GM18870 (cell line): ENCODE measurements at regions not wholly inside any gene's neighbourhood (a gene's known extent, or its start where the extent isn't known, plus 50 kb on each side); places are given as distances from the start of the nearest gene placed in this dataset.
"Not testable (repeated sequence)": the region's sequence is repeated elsewhere in the genome, so short reads cannot be mapped to it uniquely, and the experiment has no call there.

Experiments
- ATAC-seq: cut with Tn5 transposase; IDR thresholded peaks from one replicate; pipeline ENCODE4 v1.9.1; 2021; ENCODE audit warnings: moderate library complexity; ENCODE audit not compliant: unreplicated experiment

DNA sequence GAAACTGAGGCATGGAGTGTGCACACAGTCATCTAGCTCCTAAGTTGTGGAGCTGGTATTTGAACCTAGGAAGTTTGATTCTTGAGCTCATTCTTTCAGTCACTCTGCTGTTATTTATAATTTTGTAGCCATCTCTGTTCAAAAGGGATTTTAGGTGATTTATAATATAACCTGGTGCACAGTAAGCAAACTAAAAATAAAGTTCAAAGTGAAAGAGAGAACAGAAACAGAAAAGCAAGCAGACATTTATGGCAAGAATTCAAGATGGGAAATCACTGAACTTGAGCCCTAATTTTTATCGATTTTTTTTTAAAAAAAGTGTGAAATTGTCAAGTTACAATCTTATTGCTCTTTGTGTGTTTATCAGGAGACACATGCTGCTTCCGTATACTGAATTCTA is 71.4 kb upstream of the SLC7A14 start:
- no peak for ATAC-seq

DNA sequence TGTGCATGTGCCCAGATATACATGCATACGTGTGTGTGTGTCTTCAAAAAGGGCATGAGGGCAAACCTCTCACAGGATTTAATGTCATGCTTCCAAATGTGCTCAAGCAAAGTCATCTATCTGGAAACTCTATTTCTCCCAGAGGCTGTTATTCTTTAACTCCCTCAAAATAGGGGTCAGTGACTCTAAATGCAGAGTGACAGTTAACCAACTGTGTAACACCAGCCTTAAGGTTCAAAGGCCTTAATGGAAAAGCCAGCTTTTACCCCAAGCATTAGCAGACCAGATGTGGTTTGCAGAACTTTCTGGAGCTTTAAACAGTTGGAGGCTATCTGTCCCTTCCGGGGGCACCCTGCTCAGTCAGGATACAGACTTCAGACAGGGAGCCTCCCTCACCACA is 70.4 kb upstream of the SLC7A14 start:
- ATAC-seq = no peak

DNA sequence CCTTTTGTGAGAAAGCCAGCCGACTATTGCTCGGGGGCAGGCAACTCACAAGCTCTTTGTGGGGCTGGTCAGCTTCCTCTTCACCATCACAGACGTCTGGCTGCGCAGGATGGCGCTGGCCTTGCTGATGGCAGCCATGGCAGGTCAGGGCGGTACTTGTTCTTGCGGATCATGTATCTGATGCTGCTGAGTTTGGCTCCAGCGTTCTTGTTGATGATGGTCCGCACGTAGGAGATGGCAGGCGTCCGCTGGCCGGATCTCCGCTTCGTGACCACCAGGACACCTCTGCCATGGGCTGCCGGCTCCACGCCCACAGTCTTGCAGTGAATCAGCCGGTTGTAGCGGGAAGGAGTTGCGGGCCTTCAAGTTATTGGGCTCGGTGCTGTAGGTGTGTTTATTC is 67.9 kb upstream of the SLC7A14 start:
- ATAC-seq = no peak

DNA sequence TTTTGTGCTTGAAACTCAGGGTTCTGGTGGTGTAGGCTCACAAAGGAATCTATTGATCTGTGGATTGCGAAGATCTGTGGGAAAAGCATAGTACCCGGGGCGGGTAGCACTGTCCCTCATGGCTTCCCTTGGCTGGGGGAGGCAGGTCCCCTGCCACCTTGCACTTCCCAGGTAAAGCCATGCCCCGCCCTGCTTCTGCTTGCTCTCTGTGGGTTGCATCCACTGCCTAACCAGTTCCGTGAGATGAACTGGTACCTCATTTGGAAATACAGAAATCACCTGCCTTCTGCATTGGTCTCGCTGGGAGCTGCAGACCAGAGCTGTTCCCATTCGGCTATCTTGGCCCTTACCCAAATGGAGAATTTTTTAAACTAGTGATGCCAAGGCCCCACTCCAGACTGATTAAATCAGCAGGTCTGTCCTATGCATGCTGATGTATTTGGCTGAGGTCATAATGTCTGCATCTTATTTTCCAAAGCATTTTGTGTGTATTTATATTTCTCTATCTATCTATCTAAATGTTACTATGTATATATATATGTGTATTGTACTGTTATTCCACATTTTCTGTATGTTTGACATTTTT is 65.5 kb upstream of the SLC7A14 start:
- no peak for ATAC-seq

DNA sequence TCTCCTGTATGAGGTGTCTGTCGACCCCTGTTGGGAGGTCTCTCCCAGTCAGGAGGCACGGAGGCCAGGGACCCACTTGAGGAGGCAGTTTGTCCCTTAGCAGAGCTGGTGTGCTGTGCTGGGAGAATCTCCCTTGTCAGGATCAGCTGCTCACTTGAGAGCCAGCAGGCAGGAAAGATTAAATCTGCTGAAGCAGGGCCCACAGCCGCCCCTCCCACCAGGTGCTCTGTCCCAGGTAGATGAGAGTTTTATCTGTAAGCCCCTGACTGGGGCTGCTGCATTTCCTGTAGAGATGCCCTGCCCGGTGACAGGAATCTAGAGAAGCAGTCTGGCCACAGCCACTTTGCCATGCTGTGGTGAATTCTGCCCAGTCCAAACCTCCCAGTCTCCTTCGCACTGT is 64.7 kb upstream of the SLC7A14 start:
- ATAC-seq = not testable (repeated sequence)

DNA sequence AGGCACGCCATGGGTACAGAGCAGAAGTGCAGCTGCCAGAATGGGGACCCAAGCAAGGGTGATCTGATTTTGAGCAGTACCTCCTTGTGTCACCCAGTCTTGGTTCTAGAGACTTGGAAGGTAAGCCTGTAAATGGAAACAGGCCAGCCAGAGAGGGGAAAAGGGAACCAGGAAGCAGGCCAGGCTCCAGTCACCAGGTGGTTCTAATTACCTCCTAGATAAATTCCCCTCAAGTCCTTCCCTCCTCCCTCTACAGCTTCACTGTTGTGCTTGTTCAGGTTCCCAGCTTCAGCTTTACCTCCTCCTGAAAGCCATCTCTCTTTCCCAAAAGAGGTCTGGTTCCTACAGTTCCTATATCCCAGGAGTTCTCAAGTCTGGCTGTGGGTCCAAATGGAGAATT is 58.8 kb upstream of the SLC7A14 start:
- no peak for ATAC-seq

DNA sequence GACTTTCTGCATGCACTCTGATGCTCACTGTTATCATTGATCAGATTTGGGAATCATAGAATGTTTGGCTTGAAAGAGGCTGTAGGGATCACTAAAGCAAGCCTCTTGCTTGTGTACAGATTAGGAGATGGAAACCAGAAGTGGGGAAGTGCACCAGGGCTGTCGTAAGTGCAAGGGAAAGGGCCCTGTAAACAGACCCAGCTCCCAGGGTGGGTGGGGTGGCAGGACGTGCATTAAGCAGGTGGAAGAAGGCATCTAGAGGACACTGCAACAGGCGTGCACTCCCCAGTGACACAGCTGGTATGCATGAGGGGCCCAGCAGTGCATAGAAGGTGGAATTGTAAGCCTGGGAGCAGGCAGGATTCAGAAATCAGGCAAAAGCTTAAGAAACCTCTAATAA is 58.0 kb upstream of the SLC7A14 start:
- ATAC-seq = no peak

DNA sequence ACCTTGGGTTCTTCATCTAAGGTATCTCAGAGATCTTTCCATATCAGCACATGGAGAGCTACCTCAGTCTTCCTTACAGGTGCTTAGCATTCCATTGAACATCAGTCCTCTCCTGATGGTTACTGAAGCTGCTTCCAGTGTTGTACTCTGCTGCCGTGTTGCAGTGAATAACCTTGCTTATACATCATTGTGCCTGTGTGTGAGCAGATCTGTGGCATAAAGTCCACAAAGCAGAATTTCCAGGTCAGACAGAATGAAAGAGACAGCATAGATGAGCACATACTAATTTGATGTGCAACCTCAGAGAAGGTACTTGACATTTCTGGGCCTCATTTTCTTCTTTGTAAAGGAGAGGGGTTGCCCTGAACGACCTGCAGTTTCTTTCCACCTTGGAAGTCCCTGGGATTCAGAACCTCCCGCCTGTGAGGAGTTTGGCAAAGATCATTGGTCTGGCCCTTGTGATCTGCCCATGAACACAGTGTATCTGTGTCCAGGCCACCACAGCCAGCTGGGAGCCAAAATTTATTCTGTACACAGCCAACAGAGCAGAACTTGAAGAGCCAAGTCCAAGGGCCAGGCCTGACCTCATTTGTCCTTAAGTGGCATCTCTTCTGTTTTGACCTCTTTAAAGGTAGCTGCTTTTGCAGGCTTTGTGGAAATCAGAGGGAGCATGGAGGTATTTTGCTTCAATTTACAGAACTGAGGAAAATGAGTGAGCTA is 57.2 kb upstream of the SLC7A14 start:
- no peak for ATAC-seq

DNA sequence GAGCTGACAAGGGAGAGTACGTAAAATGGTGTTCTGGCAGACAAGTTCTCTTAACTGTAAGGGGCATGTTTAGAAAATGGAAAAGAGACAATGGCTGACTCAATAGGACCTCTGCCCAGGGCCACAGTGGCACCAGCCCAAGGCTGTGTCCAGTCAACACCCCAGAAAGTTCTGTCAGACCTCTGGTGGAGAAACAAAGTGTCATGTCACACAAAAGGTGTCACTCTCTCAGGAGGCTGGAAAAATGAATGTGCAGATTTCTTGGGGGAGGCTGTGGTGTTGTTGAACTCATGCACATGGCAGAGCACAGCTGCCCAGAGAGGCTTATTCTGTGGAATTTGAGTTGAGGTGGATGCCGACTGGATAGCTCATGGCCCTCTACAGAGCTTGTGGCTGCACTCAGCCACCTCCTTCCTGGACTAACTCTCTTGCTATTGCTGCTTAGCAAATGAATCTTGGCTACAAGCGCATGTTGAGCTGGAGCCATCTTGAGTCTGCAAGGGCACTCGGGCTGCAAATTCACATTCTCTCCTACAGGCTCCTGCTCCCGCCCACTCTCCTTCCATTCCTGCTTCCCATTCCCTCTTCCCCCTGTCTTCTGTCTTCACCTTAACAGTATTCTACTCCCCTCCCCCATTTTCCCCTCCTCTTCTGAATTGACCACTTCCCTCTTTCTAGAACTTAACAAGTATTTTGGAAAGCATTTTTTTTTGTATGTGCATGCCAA is 55.8 kb upstream of the SLC7A14 start:
- ATAC-seq = no peak

DNA sequence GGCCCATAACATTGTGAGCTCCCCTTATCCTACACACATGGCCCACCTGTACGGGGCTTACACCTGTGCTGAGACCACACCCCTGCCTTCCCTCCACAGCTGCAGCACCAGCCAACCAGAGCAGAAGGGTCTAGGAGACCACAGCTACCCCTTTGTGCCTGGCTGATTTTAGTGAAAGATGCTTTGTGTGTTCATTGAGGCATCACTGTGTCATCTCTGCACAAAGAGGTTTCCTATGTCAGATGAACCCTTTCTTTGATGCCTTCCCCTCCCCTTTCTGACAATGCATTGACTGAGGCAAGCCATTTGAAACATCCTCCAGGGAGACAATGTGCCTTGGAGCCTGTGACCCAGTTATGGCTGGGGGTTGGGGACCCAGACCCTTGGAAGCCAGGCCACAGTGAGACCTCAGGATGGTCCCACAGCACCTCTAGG is 54.9 kb upstream of the SLC7A14 start:
- ATAC-seq = no peak

DNA sequence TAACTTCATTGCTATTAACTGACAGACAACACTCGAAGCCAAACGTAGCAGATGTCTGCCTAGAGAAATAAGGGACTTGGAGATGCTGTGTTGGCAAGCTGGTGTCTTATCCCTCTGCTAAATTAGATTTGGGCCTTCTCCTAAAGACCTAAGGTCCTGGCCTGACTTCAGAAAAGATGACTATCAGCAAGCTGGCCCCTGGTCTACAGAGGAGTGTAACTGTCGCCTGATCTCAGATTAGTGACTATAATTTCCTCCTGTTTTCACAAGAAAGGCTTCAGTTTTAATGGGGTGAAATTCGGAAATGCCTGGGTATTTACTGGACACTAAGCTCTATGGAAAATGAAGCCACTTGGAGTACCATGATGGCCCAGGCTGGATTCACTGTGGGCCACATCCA is 53.1 kb upstream of the SLC7A14 start:
- no peak for ATAC-seq

DNA sequence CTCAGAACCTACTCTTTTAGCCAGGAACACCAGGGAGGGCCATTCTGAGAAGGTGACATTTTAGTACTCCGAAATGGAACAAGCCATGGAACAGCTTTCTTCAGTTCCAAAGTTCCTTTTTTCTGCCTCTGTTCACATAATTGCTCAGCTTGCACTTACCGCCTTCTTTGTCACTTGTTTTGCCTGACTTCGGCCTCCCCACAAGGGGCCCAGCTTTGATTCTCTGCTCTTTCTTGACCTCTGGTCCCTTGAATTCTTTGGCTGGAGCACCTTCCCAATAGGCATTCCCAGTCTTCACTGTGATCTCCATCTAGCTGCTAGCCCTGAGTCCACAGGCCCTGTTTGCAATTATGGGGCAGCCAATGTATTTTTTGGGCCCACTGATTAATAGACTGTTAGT is 51.4 kb upstream of the SLC7A14 start:
- ATAC-seq = no peak

DNA sequence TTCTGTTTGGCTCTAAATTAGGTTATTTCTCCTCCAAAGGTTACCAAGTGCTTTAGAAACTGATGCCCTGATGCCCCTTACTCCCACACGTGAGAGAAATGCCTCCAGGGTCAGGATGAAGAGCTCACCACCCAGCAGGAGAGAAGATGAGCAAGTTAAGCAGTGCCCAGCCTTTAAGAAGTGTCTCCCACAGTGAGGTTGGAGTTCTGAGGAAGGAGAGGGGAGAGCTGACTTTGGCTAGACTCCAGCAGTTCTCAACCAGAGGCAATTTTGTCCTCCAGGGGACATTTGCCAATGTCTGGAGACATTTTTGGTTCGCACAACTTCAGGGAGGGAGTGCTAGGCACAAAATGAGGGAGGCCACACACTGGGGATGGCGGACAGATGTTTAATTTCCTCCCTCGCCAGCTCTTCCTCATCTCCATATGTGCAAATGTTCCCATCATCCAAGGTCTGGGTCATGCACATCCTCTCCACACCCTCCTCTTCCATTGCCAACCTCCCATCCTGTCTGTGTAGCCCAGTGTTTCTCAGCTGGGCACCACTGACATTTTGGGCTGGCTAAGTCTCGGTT is 50.6 kb upstream of the SLC7A14 start:
- ATAC-seq = no peak
